BLaER1 treated with 17β-estradiol and CSF1 and Interleukin-3, amounts not matched to agents 10 nM and 100 nM (cell line): ENCODE measurements at regions not wholly inside any gene's neighbourhood (a gene's known extent, or its start where the extent isn't known, plus 50 kb on each side); places are given as distances from the start of the nearest gene placed in this dataset.

Experiments used
- H3K27ac ChIP-seq, 11 experiments: shearing (Covaris generic); formaldehyde crosslinking; 2 replicates each; pipeline ENCODE4 v1.8.1; 2022
- H3K27me3 ChIP-seq, 11 experiments: shearing (Covaris generic); formaldehyde crosslinking; 2 replicates each; pipeline ENCODE4 v1.8.1; 2022
- H3K36me3 ChIP-seq, 11 experiments: shearing (Covaris generic); formaldehyde crosslinking; 2 replicates each; pipeline ENCODE4 v1.8.1; 2022
- H3K4me1 ChIP-seq, 10 experiments: shearing (Covaris generic); formaldehyde crosslinking; 2 replicates each; pipeline ENCODE4 v1.8.1; 2022
- H3K4me2 ChIP-seq, 11 experiments: shearing (Covaris generic); formaldehyde crosslinking; 2 replicates each; pipeline ENCODE4 v1.8.1; 2022
- H3K4me3 ChIP-seq, 10 experiments: shearing (Covaris generic); formaldehyde crosslinking; 2 replicates each; pipeline ENCODE4 v1.8.1; 2022
- H3K9ac ChIP-seq, 11 experiments: shearing (Covaris generic); formaldehyde crosslinking; 2 replicates each; pipeline ENCODE4 v1.8.1; 2022
- H3K9me3 ChIP-seq, 11 experiments: shearing (Covaris generic); formaldehyde crosslinking; replicated peaks in 1 of 11; 2 replicates each; pipeline ENCODE4 v1.8.1; 2022
- H4K20me1 ChIP-seq, 11 experiments: shearing (Covaris generic); formaldehyde crosslinking; 2 replicates each; pipeline ENCODE4 v1.8.1; 2022
- Cebpa-rat ChIP-seq, 11 experiments: shearing (Covaris generic); IDR thresholded peaks; 2 replicates each; pipeline ENCODE4 v1.8.1; 2022

GRCh38 chr14:62143245-62143644 lies 381.0 kb downstream of the SNAPC1 start:
- TF ChIP-seq Cebpa-rat (IDR thresholded peaks at IDR 0.05) = no peak
- no peak overlapping the region for H3K9ac ChIP-seq
- H3K36me3 ChIP-seq = no peaks in the 10 kb centered on the region
- H3K27ac ChIP-seq = no peak overlapping the region
- H3K4me1 ChIP-seq = no peaks in the 10 kb centered on the region
- H3K4me2 ChIP-seq = no peak overlapping the region
- H3K9me3 ChIP-seq = peaks cover 10 to 20% (median 16%) of the 10 kb centered on the region in 11 experiments; a peak in 20 of 22 replicates
- H3K27me3 ChIP-seq = no peaks in the 10 kb centered on the region
- no peaks in the 10 kb centered on the region for H4K20me1 ChIP-seq
- H3K4me3 ChIP-seq = no peak overlapping the region

GRCh38 chr14:62144863-62145262 lies 382.6 kb downstream of the SNAPC1 start:
- no peak for TF ChIP-seq Cebpa-rat (IDR thresholded peaks at IDR 0.05)
- H3K27me3 ChIP-seq = no peaks in the 10 kb centered on the region
- H3K27ac ChIP-seq = no peak overlapping the region
- no peak overlapping the region for H3K9ac ChIP-seq
- H3K4me3 ChIP-seq = no peak overlapping the region
- no peak overlapping the region for H3K4me2 ChIP-seq
- no peaks in the 10 kb centered on the region for H3K36me3 ChIP-seq
- no peaks in the 10 kb centered on the region for H4K20me1 ChIP-seq
- H3K9me3 ChIP-seq = peaks cover 15 to 27% (median 22%) of the 10 kb centered on the region in 11 experiments; a peak in 20 of 22 replicates
- no peaks in the 10 kb centered on the region for H3K4me1 ChIP-seq

DNA sequence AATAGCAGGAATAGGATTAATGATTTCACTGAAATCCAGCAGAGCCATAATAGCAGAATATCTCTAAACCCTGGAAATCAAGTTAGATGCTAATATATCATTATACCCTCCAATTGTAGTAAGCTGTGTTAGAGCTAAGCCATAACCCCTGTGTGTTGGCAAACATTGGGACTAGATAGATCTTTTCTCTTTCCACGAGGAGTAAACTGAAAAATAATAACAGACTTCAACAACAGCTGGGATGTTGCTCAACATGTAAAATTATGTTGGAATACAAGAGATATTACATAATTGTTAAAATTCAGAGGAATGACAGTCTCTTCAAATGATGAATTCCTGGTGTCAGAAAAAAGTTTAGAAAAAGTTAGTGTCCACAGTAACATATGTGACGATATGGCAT lies 383.8 kb downstream of the SNAPC1 start:
- Histone ChIP-seq H3K9me3 (peaks cover 15 to 27% (median 22%) of the 10 kb centered on the region in 11 experiments; a peak in 20 of 22 replicates), H3K4me2 (no peak overlapping the region), H3K4me3 (no peak overlapping the region), H3K9ac (no peak overlapping the region), H3K36me3 (no peaks in the 10 kb centered on the region), H3K4me1 (no peaks in the 10 kb centered on the region), H3K27me3 (no peaks in the 10 kb centered on the region), H4K20me1 (no peaks in the 10 kb centered on the region), H3K27ac (no peak overlapping the region)
- TF ChIP-seq Cebpa-rat (IDR thresholded peaks at IDR 0.05) = no peak

- Histone ChIP-seq H3K9me3 (no peaks in the 10 kb centered on the region), H3K36me3 (no peaks in the 10 kb centered on the region), H3K4me1 (no peaks in the 10 kb centered on the region), H3K27ac (no peak overlapping the region), H3K4me2 (no peak overlapping the region), H3K4me3 (no peak overlapping the region), H4K20me1 (no peaks in the 10 kb centered on the region), H3K9ac (no peak overlapping the region), H3K27me3 (no peaks in the 10 kb centered on the region)
- no peak for TF ChIP-seq Cebpa-rat (IDR thresholded peaks at IDR 0.05)
Measured at GRCh38 chr14:62156052-62156451, 393.8 kb downstream of the SNAPC1 start.

DNA sequence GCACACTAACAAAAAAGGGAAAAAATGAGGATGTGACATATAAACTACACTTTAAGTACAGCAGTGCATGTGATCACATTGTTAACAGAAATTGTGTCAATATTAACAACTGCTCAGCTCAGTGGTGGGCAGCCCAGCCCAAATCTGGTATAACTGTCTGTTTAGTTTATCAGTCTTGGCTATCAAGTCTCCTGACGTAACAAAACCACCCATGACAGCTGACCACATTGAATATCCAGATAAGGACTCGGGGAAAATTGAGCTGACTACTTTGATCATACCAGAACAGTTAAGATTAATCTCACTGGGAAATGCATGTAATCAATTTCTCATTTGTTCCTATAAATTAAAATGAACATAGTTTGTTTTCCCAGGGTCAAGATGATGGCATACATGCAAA lies 396.6 kb downstream of the SNAPC1 start:
- Histone ChIP-seq H3K36me3 (no peaks in the 10 kb centered on the region), H3K4me2 (no peak overlapping the region), H3K9ac (no peak overlapping the region), H3K4me3 (no peak overlapping the region), H3K9me3 (no peaks in the 10 kb centered on the region), H3K27ac (no peak overlapping the region), H4K20me1 (no peaks in the 10 kb centered on the region), H3K27me3 (no peaks in the 10 kb centered on the region), H3K4me1 (no peaks in the 10 kb centered on the region)
- no peak for TF ChIP-seq Cebpa-rat (IDR thresholded peaks at IDR 0.05)

- Histone ChIP-seq H3K9ac (no peak overlapping the region), H3K4me1 (no peaks in the 10 kb centered on the region), H3K4me3 (no peak overlapping the region), H3K27ac (no peak overlapping the region), H3K9me3 (no peaks in the 10 kb centered on the region), H4K20me1 (no peaks in the 10 kb centered on the region), H3K27me3 (no peaks in the 10 kb centered on the region), H3K36me3 (no peaks in the 10 kb centered on the region), H3K4me2 (no peak overlapping the region)
- TF ChIP-seq Cebpa-rat (IDR thresholded peaks at IDR 0.05) = no peak
Measured at GRCh38 chr14:62159314-62159713, 397.1 kb downstream of the SNAPC1 start.

DNA sequence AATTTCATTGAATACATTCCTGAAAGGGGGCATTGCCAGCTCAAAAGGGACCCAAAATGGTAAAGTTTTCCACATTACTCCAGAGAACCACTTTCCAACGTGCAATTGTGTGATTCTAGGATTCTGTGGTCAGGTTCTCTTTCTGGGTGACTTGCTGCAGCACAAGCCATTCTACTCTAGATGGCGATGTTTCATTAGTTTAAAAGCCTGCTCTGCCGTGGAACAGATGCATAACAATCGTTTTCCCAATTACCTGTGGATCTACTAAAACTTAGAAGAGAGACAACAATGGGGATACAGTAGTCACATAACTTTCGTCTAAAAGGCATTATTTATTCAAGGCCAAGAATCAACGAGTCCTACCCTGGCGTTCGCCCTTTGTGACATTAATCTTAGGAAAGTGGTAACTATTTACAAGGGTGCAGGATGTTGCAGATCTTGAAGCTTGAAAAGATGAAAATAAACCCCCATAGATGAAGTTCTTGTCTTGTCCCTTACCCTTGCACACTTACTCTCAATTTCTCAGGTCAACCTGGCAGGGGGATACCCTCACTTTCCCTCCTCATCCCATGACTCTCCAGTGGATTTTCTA lies 400.9 kb downstream of the SNAPC1 start:
- H4K20me1 ChIP-seq = no peaks in the 10 kb centered on the region
- no peak overlapping the region for H3K27ac ChIP-seq
- no peaks in the 10 kb centered on the region for H3K36me3 ChIP-seq
- no peaks in the 10 kb centered on the region for H3K27me3 ChIP-seq
- no peak overlapping the region for H3K4me3 ChIP-seq
- no peak overlapping the region for H3K9ac ChIP-seq
- TF ChIP-seq Cebpa-rat (IDR thresholded peaks at IDR 0.05) = no peak
- no peak overlapping the region for H3K4me2 ChIP-seq
- no peaks in the 10 kb centered on the region for H3K4me1 ChIP-seq
- no peaks in the 10 kb centered on the region for H3K9me3 ChIP-seq

- Histone ChIP-seq H3K27ac (no peak overlapping the region), H3K9ac (no peak overlapping the region), H3K27me3 (no peaks in the 10 kb centered on the region), H3K9me3 (no peaks in the 10 kb centered on the region), H3K4me3 (no peak overlapping the region), H3K36me3 (no peaks in the 10 kb centered on the region), H4K20me1 (no peaks in the 10 kb centered on the region), H3K4me1 (no peaks in the 10 kb centered on the region), H3K4me2 (no peak overlapping the region)
- TF ChIP-seq Cebpa-rat (IDR thresholded peaks at IDR 0.05) = no peak
Measured at GRCh38 chr14:62168564-62169155, 406.4 kb downstream of the SNAPC1 start.

- Histone ChIP-seq H3K4me2 (no peak overlapping the region), H3K27me3 (no peaks in the 10 kb centered on the region), H3K36me3 (no peaks in the 10 kb centered on the region), H3K4me3 (no peak overlapping the region), H3K4me1 (no peaks in the 10 kb centered on the region), H4K20me1 (no peaks in the 10 kb centered on the region), H3K9me3 (peaks cover 0 to 8% (median 3%) of the 10 kb centered on the region in 11 experiments; a peak in 6 of 22 replicates), H3K9ac (no peak overlapping the region), H3K27ac (no peak overlapping the region)
- no peak for TF ChIP-seq Cebpa-rat (IDR thresholded peaks at IDR 0.05)
Measured at GRCh38 chr14:62179367-62180018, 417.3 kb downstream of the SNAPC1 start.

- Histone ChIP-seq H3K27me3 (no peaks in the 10 kb centered on the region), H3K9ac (no peak overlapping the region), H3K4me3 (no peak overlapping the region), H3K9me3 (no peaks in the 10 kb centered on the region), H4K20me1 (no peaks in the 10 kb centered on the region), H3K36me3 (no peaks in the 10 kb centered on the region), H3K27ac (no peak overlapping the region), H3K4me1 (no peaks in the 10 kb centered on the region), H3K4me2 (no peak overlapping the region)
- no peak for TF ChIP-seq Cebpa-rat (IDR thresholded peaks at IDR 0.05)
Measured at GRCh38 chr14:62181591-62181990, 419.4 kb downstream of the SNAPC1 start.
